NT2/D1 (cell line): ENCODE measurements at regions not wholly inside any gene's neighbourhood (a gene's known extent, or its start where the extent isn't known, plus 50 kb on each side); places are given as distances from the start of the nearest gene placed in this dataset.

Experiments used
- YY1 ChIP-seq: IDR thresholded peaks from 2 replicates; pipeline ENCODE4 v1.6.1; 2011; ENCODE audit not compliant: insufficient read length, insufficient read depth
- ZNF274 ChIP-seq: IDR thresholded peaks from 2 replicates; pipeline ENCODE4 v1.6.1; 2011; ENCODE audit warnings: mild to moderate bottlenecking, low read depth, low read length

GRCh38 chr17:13957636-13958035, 111.7 kb upstream of the COX10 start:
- TF ChIP-seq YY1, result no peak
- TF ChIP-seq ZNF274, result no peak
